GM23338 (cell line): ENCODE measurements at regions not wholly inside any gene's neighbourhood (a gene's known extent, or its start where the extent isn't known, plus 50 kb on each side); places are given as distances from the start of the nearest gene placed in this dataset.

Source experiments
- ATAC-seq: fragments of 200-7000 bp; cut with Tn5 transposase; 3 replicates; pipeline ENCODE4 v1.9.1; 2020
- DNase-seq: peaks from one replicate; pipeline ENCODE4 v3.0.0-alpha.2; 2015; ENCODE audit warnings: low spot score
- H2AFZ ChIP-seq: fragments of 200-600 bp; sonication (generic); 2 replicates; pipeline ENCODE4 v1.8.0; 2016; ENCODE audit warnings: antibody characterized with exemption, mild to moderate bottlenecking, moderate library complexity
- H3F3A ChIP-seq: fragments of 200-600 bp; sonication (generic); replicated peaks from 2 replicates; pipeline ENCODE4 v1.8.0; 2017; ENCODE audit warnings: antibody characterized with exemption, mixed run types, low read depth
- H3K27ac ChIP-seq: fragments of 200-600 bp; sonication (generic); 2 replicates; pipeline ENCODE4 v1.6.1; 2016; ENCODE audit warnings: low read depth
- H3K27me3 ChIP-seq: fragments of 200-600 bp; sonication (generic); 2 replicates; pipeline ENCODE4 v1.8.0; 2016; ENCODE audit warnings: mild to moderate bottlenecking, mixed run types, moderate library complexity; ENCODE audit not compliant: insufficient read depth
- H3K36me3 ChIP-seq: fragments of 200-600 bp; sonication (generic); 2 replicates; pipeline ENCODE4 v1.8.0; 2016; ENCODE audit warnings: mild to moderate bottlenecking; ENCODE audit not compliant: insufficient read depth
- H3K4me1 ChIP-seq: fragments of 200-600 bp; sonication (generic); 2 replicates; pipeline ENCODE4 v1.8.0; 2016; ENCODE audit warnings: mild to moderate bottlenecking, moderate library complexity; ENCODE audit not compliant: insufficient read depth
- H3K4me2 ChIP-seq: fragments of 200-600 bp; sonication (generic); 2 replicates; pipeline ENCODE4 v1.7.1; 2017; ENCODE audit warnings: mixed run types
- H3K4me3 ChIP-seq: fragments of 200-600 bp; sonication (generic); 2 replicates; pipeline ENCODE4 v1.6.1; 2016; ENCODE audit warnings: mixed run types
- H3K79me2 ChIP-seq: fragments of 200-600 bp; sonication (generic); replicated peaks from 2 replicates; pipeline ENCODE4 v1.8.0; 2017; ENCODE audit warnings: mild to moderate bottlenecking; ENCODE audit not compliant: insufficient read depth
- H3K9me2 ChIP-seq: fragments of 200-600 bp; sonication (generic); 2 replicates; pipeline ENCODE4 v1.8.0; 2017; ENCODE audit not compliant: insufficient read depth
- H4K20me1 ChIP-seq: fragments of 200-600 bp; sonication (generic); replicated peaks from 2 replicates; pipeline ENCODE4 v1.8.0; 2017; ENCODE audit warnings: mild to moderate bottlenecking; ENCODE audit not compliant: insufficient read depth
- H3K27ac Mint-ChIP-seq: 2 replicates; pipeline ENCODE4 v1.8.0; 2020; ENCODE audit warnings: inconsistent platforms, mild to moderate bottlenecking, moderate library complexity, mixed read lengths
- H3K27me3 Mint-ChIP-seq: 3 replicates; pipeline ENCODE4 v1.8.0; 2022; ENCODE audit warnings: low read depth, mild to moderate bottlenecking, moderate library complexity, mixed read lengths, inconsistent platforms; ENCODE audit not compliant: insufficient read depth, poor library complexity
- H3K36me3 Mint-ChIP-seq: 3 replicates; pipeline ENCODE4 v1.8.0; 2021; ENCODE audit warnings: low read depth, mild to moderate bottlenecking, inconsistent platforms, moderate library complexity, mixed read lengths
- H3K4me1 Mint-ChIP-seq: 3 replicates; pipeline ENCODE4 v1.8.0; 2020; ENCODE audit warnings: mild to moderate bottlenecking, inconsistent platforms, mixed read lengths
- H3K4me3 Mint-ChIP-seq: 3 replicates; pipeline ENCODE4 v1.8.0; 2021; ENCODE audit warnings: moderate library complexity, mild to moderate bottlenecking, inconsistent platforms, mixed read lengths
- H3K9me3 Mint-ChIP-seq: 3 replicates; pipeline ENCODE4 v1.8.0; 2020; ENCODE audit warnings: moderate library complexity, mild to moderate bottlenecking, inconsistent platforms, mixed read lengths
- EZH2 ChIP-seq: fragments of 200-600 bp; sonication (generic); IDR thresholded peaks from one replicate; pipeline ENCODE4 v1.8.0; 2017; ENCODE audit warnings: antibody characterized with exemption, mild to moderate bottlenecking, low read depth; ENCODE audit not compliant: unreplicated experiment
- EZH2phosphoT487 ChIP-seq: fragments of 200-600 bp; sonication (generic); IDR thresholded peaks from one replicate; pipeline ENCODE4 v1.8.1; 2018; ENCODE audit warnings: antibody characterized with exemption; ENCODE audit not compliant: unreplicated experiment
- JUNB ChIP-seq: IDR thresholded peaks from one replicate; pipeline ENCODE4 v1.6.1; 2016; ENCODE audit warnings: antibody characterized with exemption; ENCODE audit not compliant: unreplicated experiment
- POLR2AphosphoS5 ChIP-seq: IDR thresholded peaks from 2 replicates; pipeline ENCODE4 v1.6.1; 2016; ENCODE audit warnings: antibody characterized with exemption, low read depth
- STAT1 ChIP-seq: IDR thresholded peaks from one replicate; pipeline ENCODE4 v1.6.1; 2016; ENCODE audit warnings: antibody characterized with exemption; ENCODE audit not compliant: unreplicated experiment
- TF ChIP-seq, protein P1 (sequence below): IDR thresholded peaks from one replicate; pipeline ENCODE4 v1.6.1; 2018; ENCODE audit warnings: antibody characterized with exemption; ENCODE audit not compliant: unreplicated experiment
- TF ChIP-seq, protein P2 (sequence below), 2 experiments: fragments of 200-600 bp in 1 of 2; sonication (generic) in 1 of 2; conservative IDR thresholded peaks; 2 replicates each; pipeline versions ENCODE4 v1.5.1 to v1.6.1; 2016 to 2017; ENCODE audit warnings: antibody characterized with exemption in 2 of 2, low read depth in 2 of 2, mild to moderate bottlenecking in 2 of 2, moderate library complexity in 1 of 2
- TF ChIP-seq, protein P3 (sequence below): fragments of 250-450 bp; sonication (Bioruptor Pico); IDR thresholded peaks from 2 replicates; pipeline ENCODE4 v1.5.0; 2020; ENCODE audit warnings: mild to moderate bottlenecking, moderate library complexity
- TF ChIP-seq, protein P4 (sequence below): IDR thresholded peaks from 2 replicates; pipeline ENCODE4 v1.6.1; 2016; ENCODE audit warnings: antibody characterized with exemption

DNA sequence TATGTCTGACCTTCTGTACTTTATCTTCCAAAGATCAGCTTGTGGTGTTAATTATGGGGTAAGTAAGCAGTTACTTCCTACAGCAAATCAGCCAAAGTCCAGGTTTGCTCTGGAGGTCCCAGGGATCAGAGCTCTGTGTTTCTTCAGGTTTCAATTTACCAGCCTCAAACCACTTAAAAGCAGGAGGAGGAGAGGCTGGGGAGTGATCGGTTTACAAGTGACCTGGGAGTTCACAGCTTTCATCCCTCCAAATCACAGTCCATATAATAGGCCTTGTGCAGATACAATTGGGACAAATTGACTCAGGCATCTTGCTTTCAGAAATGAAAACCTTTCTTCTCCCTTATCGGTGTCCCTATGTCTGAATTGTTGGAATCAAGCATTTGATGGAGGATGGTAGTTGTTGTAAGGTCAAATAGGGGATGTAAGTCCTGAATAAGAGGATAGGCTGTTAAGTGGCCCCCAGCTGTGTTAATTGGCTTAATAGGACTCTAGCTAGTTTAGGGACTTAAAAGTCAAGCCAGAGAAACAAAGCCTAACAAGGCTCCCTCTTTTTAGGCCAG lies 188.0 kb upstream of the NT5C1B start (continued):
- TF ChIP-seq, protein P1, sequence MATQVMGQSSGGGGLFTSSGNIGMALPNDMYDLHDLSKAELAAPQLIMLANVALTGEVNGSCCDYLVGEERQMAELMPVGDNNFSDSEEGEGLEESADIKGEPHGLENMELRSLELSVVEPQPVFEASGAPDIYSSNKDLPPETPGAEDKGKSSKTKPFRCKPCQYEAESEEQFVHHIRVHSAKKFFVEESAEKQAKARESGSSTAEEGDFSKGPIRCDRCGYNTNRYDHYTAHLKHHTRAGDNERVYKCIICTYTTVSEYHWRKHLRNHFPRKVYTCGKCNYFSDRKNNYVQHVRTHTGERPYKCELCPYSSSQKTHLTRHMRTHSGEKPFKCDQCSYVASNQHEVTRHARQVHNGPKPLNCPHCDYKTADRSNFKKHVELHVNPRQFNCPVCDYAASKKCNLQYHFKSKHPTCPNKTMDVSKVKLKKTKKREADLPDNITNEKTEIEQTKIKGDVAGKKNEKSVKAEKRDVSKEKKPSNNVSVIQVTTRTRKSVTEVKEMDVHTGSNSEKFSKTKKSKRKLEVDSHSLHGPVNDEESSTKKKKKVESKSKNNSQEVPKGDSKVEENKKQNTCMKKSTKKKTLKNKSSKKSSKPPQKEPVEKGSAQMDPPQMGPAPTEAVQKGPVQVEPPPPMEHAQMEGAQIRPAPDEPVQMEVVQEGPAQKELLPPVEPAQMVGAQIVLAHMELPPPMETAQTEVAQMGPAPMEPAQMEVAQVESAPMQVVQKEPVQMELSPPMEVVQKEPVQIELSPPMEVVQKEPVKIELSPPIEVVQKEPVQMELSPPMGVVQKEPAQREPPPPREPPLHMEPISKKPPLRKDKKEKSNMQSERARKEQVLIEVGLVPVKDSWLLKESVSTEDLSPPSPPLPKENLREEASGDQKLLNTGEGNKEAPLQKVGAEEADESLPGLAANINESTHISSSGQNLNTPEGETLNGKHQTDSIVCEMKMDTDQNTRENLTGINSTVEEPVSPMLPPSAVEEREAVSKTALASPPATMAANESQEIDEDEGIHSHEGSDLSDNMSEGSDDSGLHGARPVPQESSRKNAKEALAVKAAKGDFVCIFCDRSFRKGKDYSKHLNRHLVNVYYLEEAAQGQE = no peak
- TF ChIP-seq, protein P2, sequence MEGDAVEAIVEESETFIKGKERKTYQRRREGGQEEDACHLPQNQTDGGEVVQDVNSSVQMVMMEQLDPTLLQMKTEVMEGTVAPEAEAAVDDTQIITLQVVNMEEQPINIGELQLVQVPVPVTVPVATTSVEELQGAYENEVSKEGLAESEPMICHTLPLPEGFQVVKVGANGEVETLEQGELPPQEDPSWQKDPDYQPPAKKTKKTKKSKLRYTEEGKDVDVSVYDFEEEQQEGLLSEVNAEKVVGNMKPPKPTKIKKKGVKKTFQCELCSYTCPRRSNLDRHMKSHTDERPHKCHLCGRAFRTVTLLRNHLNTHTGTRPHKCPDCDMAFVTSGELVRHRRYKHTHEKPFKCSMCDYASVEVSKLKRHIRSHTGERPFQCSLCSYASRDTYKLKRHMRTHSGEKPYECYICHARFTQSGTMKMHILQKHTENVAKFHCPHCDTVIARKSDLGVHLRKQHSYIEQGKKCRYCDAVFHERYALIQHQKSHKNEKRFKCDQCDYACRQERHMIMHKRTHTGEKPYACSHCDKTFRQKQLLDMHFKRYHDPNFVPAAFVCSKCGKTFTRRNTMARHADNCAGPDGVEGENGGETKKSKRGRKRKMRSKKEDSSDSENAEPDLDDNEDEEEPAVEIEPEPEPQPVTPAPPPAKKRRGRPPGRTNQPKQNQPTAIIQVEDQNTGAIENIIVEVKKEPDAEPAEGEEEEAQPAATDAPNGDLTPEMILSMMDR (conservative IDR thresholded peaks at IDR 0.05; ENCODE audit: low read depth in 2 of 2) = no peak
- TF ChIP-seq POLR2AphosphoS5 = no peak

DNA sequence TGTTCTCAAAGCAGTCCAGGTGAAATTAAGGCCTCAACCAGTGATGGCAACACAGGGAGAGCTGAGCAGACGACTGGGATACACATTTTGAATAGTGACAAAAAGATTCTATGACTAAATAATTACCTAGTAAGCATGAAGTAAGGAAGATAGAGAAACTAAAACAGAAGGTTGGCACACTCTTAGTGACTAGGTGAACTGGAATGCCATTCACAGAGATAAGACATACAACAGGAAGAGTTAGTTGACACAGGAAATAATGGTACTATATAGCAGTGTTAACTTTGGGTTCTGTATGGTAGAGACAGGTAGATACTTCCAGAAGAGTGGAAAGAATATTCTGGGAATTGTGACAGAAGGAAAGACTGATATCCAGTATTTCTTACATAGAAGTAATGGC lies 181.8 kb upstream of the NT5C1B start:
- Mint-ChIP-seq H3K4me3 (no peak overlapping the region), H3K27ac (no peak overlapping the region), H3K4me1 (no peaks in the 10 kb centered on the region), H3K36me3 (no peaks in the 10 kb centered on the region), H3K9me3 (no peaks in the 10 kb centered on the region; the same call in 2 of the 3 replicates), H3K27me3 (peaks cover 2% of the 10 kb centered on the region)
- H3K79me2 ChIP-seq = no peaks in the 10 kb centered on the region
- no peak overlapping the region for H2AFZ ChIP-seq
- no peak overlapping the region for H3K4me3 ChIP-seq
- H3K9me2 ChIP-seq = no peaks in the 10 kb centered on the region
- no peaks in the 10 kb centered on the region for H3F3A ChIP-seq
- no peaks in the 10 kb centered on the region for H3K36me3 ChIP-seq
- no peak overlapping the region for H3K27ac ChIP-seq
- no peaks in the 10 kb centered on the region for H3K4me1 ChIP-seq
- ATAC-seq (no peak), DNase-seq (no peak)
- H4K20me1 ChIP-seq = no peaks in the 10 kb centered on the region
- no peak overlapping the region for H3K4me2 ChIP-seq
- peaks cover 14% of the 10 kb centered on the region for H3K27me3 ChIP-seq
- no peak for TF ChIP-seq EZH2phosphoT487
- TF ChIP-seq, protein P3, sequence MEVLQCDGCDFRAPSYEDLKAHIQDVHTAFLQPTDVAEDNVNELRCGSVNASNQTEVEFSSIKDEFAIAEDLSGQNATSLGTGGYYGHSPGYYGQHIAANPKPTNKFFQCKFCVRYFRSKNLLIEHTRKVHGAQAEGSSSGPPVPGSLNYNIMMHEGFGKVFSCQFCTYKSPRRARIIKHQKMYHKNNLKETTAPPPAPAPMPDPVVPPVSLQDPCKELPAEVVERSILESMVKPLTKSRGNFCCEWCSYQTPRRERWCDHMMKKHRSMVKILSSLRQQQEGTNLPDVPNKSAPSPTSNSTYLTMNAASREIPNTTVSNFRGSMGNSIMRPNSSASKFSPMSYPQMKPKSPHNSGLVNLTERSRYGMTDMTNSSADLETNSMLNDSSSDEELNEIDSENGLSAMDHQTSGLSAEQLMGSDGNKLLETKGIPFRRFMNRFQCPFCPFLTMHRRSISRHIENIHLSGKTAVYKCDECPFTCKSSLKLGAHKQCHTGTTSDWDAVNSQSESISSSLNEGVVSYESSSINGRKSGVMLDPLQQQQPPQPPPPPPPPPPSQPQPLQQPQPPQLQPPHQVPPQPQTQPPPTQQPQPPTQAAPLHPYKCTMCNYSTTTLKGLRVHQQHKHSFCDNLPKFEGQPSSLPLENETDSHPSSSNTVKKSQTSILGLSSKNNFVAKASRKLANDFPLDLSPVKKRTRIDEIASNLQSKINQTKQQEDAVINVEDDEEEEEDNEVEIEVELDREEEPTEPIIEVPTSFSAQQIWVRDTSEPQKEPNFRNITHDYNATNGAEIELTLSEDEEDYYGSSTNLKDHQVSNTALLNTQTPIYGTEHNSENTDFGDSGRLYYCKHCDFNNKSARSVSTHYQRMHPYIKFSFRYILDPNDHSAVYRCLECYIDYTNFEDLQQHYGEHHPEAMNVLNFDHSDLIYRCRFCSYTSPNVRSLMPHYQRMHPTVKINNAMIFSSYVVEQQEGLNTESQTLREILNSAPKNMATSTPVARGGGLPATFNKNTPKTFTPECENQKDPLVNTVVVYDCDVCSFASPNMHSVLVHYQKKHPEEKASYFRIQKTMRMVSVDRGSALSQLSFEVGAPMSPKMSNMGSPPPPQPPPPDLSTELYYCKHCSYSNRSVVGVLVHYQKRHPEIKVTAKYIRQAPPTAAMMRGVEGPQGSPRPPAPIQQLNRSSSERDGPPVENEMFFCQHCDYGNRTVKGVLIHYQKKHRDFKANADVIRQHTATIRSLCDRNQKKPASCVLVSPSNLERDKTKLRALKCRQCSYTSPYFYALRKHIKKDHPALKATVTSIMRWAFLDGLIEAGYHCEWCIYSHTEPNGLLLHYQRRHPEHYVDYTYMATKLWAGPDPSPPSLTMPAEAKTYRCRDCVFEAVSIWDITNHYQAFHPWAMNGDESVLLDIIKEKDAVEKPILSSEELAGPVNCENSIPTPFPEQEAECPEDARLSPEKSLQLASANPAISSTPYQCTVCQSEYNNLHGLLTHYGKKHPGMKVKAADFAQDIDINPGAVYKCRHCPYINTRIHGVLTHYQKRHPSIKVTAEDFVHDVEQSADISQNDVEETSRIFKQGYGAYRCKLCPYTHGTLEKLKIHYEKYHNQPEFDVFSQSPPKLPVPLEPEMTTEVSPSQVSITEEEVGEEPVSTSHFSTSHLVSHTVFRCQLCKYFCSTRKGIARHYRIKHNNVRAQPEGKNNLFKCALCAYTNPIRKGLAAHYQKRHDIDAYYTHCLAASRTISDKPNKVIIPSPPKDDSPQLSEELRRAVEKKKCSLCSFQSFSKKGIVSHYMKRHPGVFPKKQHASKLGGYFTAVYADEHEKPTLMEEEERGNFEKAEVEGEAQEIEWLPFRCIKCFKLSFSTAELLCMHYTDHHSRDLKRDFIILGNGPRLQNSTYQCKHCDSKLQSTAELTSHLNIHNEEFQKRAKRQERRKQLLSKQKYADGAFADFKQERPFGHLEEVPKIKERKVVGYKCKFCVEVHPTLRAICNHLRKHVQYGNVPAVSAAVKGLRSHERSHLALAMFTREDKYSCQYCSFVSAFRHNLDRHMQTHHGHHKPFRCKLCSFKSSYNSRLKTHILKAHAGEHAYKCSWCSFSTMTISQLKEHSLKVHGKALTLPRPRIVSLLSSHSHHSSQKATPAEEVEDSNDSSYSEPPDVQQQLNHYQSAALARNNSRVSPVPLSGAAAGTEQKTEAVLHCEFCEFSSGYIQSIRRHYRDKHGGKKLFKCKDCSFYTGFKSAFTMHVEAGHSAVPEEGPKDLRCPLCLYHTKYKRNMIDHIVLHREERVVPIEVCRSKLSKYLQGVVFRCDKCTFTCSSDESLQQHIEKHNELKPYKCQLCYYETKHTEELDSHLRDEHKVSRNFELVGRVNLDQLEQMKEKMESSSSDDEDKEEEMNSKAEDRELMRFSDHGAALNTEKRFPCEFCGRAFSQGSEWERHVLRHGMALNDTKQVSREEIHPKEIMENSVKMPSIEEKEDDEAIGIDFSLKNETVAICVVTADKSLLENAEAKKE (CRISPR knock-in tag) = no peak
- no peak for TF ChIP-seq STAT1
- TF ChIP-seq EZH2 = no peak
- TF ChIP-seq JUNB = no peak
- TF ChIP-seq POLR2AphosphoS5 = no peak
- TF ChIP-seq, protein P4, sequence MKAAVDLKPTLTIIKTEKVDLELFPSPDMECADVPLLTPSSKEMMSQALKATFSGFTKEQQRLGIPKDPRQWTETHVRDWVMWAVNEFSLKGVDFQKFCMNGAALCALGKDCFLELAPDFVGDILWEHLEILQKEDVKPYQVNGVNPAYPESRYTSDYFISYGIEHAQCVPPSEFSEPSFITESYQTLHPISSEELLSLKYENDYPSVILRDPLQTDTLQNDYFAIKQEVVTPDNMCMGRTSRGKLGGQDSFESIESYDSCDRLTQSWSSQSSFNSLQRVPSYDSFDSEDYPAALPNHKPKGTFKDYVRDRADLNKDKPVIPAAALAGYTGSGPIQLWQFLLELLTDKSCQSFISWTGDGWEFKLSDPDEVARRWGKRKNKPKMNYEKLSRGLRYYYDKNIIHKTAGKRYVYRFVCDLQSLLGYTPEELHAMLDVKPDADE = no peak
- TF ChIP-seq, protein P2 (conservative IDR thresholded peaks at IDR 0.05; ENCODE audit: low read depth in 2 of 2) = no peak
